Epithelial cell of esophagus (primary cell): ENCODE measurements at regions not wholly inside any gene's neighbourhood (a gene's known extent, or its start where the extent isn't known, plus 50 kb on each side); places are given as distances from the start of the nearest gene placed in this dataset.

ENCODE experiments used
- DNase-seq: peaks from one replicate; pipeline ENCODE4 v3.0.0; 2010; ENCODE audit warnings: low read depth
- H3K4me3 ChIP-seq: 2 replicates; pipeline ENCODE4 v1.5.1; 2011; ENCODE audit warnings: mild to moderate bottlenecking, low read length, control low read depth
- CTCF ChIP-seq: IDR thresholded peaks from 2 replicates; pipeline ENCODE4 v1.5.1; 2011; ENCODE audit warnings: low read depth, mild to moderate bottlenecking, low read length, control low read depth, inconsistent platforms; ENCODE audit not compliant: insufficient read depth; ENCODE audit errors: missing control alignments

GRCh38 chr6:71642120-71642519 lies 244.2 kb upstream of the RIMS1 start:
- no peak for TF ChIP-seq CTCF
- peak; percentile 30 for DNase-seq
- no peak overlapping the region for H3K4me3 ChIP-seq

- H3K4me3 ChIP-seq, result no peak overlapping the region
- TF ChIP-seq CTCF, result no peak
- DNase-seq, result no peak
These were observed 243.6 kb upstream of the RIMS1 start for GRCh38 chr6:71642793-71643192.

- no peak for DNase-seq
- TF ChIP-seq CTCF, result no peak
- H3K4me3 ChIP-seq, result no peak overlapping the region
These were observed 241.1 kb upstream of the RIMS1 start for GRCh38 chr6:71645299-71645698.

- DNase-seq, result no peak
- no peak overlapping the region for H3K4me3 ChIP-seq
- no peak for TF ChIP-seq CTCF
These were observed 236.4 kb upstream of the RIMS1 start for GRCh38 chr6:71649915-71650314.

- H3K4me3 ChIP-seq, result no peak overlapping the region
- DNase-seq, result no peak
- no peak for TF ChIP-seq CTCF
These were observed 234.7 kb upstream of the RIMS1 start for GRCh38 chr6:71651636-71652035.

- no peak for TF ChIP-seq CTCF
- no peak for DNase-seq
- no peak overlapping the region for H3K4me3 ChIP-seq
These were observed 230.2 kb upstream of the RIMS1 start for GRCh38 chr6:71656121-71656520.

GRCh38 chr6:71665931-71666330 lies 220.4 kb upstream of the RIMS1 start:
- no peak for TF ChIP-seq CTCF
- DNase-seq, result no peak
- H3K4me3 ChIP-seq, result no peak overlapping the region
